MV-4-11 (cell line): ENCODE measurements at regions not wholly inside any gene's neighbourhood (a gene's known extent, or its start where the extent isn't known, plus 50 kb on each side); places are given as distances from the start of the nearest gene placed in this dataset.

ENCODE experiments used
- DNase-seq: peaks from one replicate; lab custom pipeline; 2025; lab: John Stamatoyannopoulos, UW

- DNase-seq, result no peak
These were observed 242.1 kb upstream of the OSR1 start for GRCh38 chr2:19600506-19600905.

DNA sequence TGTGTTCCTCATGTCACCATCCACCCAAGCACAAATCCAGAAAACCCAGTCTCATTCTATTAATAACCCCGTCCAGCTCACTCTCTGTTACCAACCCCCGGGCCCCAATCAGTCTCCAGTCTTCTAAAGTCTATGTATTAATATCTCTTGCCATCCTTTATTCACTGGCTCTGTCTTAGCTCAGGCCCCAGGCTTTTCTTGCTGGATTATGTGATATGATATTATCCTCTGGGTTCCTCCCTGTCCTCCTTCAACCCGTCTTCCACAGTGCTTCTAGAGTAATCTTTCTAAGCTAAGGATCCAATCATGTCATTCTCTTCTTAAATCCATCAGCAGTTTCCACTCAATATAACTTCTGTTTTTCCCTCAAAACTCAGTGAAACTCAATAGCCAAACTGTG is 240.5 kb upstream of the OSR1 start:
- no peak for DNase-seq

- DNase-seq, result no peak
These were observed 233.8 kb upstream of the OSR1 start for GRCh38 chr2:19592197-19592596.

DNA sequence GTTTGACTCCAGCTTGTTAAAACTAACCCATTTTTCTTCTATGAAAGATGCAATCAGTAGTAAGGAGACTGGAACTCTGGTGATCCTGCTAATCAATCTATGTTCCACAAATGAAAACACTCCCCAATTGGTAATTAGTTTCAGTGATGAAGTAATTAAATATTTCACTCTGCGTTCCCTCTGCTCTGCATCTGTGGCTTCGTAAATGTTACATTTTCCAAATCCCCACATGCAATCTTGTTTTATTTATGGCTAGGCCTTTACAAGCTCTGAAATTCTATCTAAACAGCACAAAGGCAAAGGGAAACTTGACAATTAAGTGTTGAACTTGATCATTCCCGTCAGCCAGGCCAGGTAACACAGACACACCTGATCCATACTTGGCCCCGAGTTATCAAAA is 231.4 kb upstream of the OSR1 start:
- no peak for DNase-seq

GRCh38 chr2:19580830-19581229 is 222.4 kb upstream of the OSR1 start:
- DNase-seq, result no peak

GRCh38 chr2:19580264-19580663 is 221.8 kb upstream of the OSR1 start:
- DNase-seq, result no peak

DNA sequence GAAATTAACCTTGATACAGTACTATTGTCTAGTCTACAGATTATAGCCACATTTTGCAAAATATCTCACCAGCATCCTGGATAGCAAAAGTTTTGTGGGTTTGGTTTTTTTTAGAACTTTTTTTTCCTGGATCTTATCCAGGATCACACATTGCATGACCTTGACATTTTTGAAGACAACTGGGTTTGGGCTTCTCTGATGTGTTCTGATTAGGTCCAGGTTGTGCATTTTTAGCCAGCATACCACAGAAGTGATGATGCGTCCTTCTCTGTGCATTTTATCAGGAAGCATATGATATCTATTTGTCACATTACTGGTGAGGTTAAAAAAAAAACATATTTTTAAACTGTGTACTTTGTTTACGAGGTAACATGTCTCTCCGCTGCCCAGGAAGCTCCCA is 221.0 kb upstream of the OSR1 start:
- DNase-seq, result no peak

DNA sequence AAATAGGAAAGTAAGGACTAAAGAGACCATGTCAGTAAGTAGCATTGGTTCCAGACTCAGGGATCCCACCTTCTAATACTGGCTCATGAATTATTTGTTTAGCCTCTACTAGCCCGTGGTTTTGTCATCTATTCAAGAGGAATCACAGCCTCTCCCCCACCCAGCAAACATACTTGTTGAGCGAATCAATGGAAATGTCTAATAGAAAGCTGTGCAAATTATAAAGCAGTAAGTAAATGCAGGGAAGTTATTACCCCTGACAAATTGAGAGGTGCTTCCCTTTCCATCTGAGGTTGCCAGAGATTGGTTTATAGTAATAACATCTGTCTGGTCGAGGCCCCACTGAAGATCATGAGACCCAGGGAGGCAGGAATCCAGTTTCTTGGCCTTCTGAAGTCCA is 219.3 kb upstream of the OSR1 start:
- DNase-seq, result no peak

DNA sequence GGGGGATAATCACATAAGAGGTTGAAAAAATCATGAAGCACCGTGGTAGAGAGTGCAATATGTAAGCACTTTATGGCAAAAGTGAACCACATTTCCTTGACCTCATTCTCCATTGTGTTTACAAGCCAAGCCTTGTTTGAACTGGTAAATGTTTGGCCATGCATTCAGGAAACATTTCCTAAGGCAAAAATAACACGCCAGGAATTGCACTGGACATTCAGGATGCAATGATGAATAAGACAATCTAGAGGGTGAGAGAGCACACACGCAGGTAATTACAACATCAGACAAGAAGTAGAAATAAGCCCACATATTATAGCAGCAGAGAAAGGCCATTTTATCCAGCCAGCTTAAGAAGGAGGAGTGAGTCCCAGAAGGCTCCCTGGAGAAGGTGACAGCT is 218.0 kb upstream of the OSR1 start:
- no peak for DNase-seq

DNA sequence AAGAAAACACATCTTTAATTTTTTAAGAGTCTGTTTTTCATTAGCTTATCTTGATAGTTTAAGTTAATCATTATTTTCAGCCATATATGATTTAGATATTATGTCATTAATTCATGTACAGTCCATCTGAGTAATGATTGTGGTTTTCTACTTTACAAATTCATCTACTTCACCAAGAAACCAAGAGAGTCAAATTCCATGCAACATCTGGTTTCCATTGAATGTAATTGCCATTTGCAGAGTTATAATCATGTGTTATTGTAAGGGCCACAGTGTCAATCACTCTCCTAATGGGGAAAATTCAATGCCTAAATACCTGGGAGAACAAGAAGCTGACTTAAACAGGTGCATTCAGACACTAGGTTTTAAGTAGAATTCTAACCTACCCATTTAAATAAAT is 217.2 kb upstream of the OSR1 start:
- no peak for DNase-seq

- no peak for DNase-seq
These were observed 216.4 kb upstream of the OSR1 start for GRCh38 chr2:19574778-19575260.

GRCh38 chr2:19573784-19574183 is 215.4 kb upstream of the OSR1 start:
- no peak for DNase-seq

DNA sequence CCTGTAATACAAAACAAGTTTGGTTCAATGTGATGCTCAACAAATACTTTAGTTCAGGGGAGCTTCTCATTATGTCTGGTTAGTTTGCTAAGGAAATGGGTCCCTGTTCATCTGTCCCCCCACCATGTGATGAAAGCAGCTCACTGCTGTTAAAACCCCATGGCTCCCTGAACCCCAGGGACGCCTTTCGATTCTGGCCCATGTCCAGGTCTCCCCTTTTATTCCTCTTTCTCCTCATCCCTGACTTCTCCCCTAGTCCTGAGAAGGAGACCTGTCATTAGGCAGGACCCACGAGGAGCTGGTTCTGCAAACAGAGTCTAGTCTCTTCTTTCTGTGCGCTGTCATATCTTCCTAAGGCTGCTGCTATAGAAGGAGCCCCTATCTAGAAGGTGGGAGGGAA is 213.3 kb upstream of the OSR1 start:
- no peak for DNase-seq

- DNase-seq, result no peak
These were observed 210.9 kb upstream of the OSR1 start for GRCh38 chr2:19569300-19569791.

- DNase-seq, result no peak
These were observed 210.4 kb upstream of the OSR1 start for GRCh38 chr2:19568809-19569208.

DNA sequence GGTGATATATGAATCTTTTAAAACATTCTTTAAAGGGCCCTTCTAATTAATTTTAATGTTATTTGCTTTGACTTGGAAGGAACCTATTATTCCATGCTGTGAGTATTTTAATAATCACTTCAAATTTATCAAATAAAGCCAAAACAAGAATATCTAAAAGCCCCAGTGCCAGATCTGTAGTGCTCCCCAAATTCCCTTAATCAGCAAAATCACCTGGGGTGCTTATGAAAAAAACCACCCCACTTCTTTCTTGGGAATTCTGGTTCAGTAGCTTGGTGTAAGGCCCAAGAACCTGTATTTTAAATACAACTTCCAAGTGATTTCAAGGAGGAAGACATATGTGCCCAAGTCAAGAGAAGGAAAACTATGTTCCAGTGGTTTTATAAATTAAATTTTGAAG is 202.4 kb upstream of the OSR1 start:
- DNase-seq, result no peak

DNA sequence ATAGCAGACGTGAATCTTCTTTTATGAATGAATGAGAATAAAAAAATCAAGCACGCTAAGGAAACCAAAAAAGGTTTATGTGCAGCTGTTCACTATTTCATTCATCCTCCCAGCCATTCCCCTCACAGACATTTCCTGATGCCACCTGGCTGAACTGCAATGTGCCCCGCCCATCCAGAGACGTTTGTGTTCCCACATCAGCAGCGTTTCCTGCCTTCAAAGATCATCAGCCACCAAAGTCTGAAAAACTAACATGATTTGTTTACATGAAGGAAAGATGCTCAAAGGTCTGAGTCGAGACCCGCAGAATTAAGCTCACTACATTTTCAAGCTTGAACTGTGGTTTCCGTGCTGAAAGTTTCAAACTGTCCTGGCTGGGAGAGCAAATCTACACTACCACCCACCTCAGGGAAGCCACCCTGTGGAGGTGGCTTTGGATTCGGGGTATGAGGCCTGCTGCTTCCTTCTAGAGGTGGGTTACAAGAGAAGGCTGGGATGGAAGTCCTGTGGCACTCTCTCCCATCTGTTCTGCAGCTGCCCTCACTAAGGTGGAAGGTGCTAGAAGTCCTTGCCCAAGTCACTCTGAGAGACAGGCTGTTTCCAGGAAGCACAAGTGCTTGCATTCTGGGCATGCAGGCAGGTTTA is 201.3 kb upstream of the OSR1 start:
- no peak for DNase-seq

DNA sequence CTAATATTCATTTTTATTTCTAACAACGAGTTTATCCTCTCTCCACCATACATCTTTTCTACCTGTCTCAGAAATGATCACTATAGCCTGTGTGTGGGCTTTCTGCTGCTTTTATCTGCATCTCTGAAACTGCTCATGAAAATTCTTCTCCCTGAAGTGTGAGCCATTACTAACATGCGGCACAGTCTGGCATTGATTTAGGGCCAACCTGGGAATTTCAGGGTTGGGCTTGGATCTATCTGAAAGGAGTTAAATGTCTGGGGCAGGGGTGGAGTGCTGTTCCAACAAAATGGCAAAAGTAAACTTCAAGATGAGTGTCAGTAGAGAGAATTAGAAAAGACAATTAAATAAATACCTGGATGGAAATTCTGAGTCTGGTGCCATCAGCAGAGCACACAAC is 198.2 kb upstream of the OSR1 start:
- no peak for DNase-seq

DNA sequence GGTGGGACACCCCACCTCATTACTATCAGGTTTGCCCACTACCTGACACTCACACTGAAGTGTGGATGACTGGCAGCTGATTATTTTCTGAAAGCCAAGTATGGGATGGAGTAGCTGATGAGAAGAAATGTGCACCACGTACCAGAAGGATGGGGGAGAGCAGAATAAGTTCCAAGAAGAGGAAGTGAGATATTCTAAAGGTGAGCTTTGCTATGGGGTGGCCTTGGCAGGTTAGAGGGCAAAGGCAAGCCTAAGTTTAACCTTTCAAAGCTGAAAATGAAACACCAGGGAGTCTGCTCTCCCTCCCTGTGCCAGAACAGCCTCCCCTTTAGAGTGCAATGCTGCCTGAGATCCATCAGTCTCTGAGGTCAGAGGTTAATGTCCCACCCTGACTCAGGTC is 196.1 kb upstream of the OSR1 start:
- no peak for DNase-seq

DNA sequence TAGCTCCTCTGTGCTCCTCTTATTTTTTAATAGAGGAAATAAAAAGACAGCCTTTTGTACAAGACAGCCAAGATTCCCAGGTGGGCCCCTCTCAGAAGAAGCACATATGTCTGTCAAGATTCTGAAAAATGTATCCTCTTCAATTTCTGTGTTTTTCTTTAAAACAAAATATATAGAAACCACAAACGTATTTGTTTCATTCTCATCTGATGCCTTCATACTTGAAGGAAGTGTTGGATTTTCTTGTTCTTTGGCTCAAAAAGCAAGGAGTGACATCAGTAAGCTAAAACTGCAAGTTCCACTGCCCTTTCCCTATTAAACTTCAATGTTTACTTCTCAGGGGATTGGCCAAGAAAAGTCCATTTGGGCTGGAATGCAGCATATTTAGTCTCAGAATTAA is 193.8 kb upstream of the OSR1 start:
- DNase-seq, result no peak

- no peak for DNase-seq
These were observed 192.3 kb upstream of the OSR1 start for GRCh38 chr2:19550750-19551149.

GRCh38 chr2:19549821-19550220 is 191.4 kb upstream of the OSR1 start:
- no peak for DNase-seq

DNA sequence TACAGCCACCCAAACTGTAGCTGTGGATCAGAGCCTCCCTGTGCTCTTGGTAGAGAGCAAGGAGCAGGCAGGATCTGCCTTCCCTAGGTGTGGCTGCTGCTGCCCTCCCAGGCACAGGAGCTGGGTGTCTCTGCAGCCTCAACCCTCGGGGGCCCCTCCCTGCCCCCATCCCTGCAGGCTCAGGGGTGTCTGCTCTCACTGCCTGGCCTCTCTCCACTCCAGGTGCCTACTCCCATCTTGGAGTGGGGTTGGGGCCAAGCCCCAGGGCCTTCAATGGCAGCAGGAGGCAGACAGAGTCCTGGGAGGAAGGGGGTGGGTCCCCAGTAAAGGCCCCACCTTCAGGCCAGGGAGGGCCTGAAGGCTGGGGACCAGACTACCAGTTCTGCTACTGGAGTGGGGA is 189.7 kb upstream of the OSR1 start:
- no peak for DNase-seq

DNA sequence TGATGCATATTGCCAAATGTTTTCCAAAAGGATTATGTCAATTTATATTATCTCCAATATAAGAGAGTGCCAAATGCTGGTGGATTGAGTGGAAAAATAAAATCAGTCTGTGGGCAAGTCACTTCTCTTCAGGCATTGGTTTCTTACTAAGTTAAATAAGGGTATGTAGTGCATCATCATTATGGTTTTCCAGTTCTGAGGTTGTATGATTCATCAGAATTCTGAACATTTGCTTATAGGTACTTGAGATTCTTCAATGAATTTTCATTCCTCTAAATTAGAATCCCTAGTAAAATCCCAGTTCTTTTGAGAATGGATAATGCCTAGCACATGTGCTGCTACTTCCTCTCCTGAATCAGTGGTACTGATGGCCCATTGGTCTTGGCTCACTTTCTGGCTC is 188.9 kb upstream of the OSR1 start:
- DNase-seq, result no peak

DNA sequence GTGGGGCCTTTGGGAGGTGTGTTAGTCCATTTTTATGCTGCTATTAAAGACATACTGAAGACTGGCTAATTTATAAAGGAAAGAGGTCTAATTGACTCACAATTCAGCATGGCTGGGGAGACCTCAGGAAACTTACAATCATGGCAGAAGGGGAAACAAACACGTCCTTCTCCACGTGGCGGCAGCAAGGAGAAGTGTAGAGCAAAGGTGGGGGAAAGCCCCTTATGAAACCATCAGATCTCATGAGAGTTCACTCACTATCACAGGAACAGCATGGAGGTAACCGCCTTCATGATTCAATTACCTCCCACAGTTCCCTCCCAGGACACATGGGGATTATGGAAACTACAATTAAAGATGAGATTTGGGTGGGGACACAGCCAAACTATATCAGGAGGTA is 187.1 kb upstream of the OSR1 start:
- DNase-seq, result no peak
